Activated CD8-positive, alpha-beta T cell treated with anti-CD3 and anti-CD28 coated beads, Interleukin-2, amount 10 ng/mL, durations not matched to agents 7 days and 5 days (primary cell): ENCODE measurements at regions not wholly inside any gene's neighbourhood (a gene's known extent, or its start where the extent isn't known, plus 50 kb on each side); places are given as distances from the start of the nearest gene placed in this dataset.
"Not testable (repeated sequence)": the region's sequence is repeated elsewhere in the genome, so short reads cannot be mapped to it uniquely, and the experiment has no call there.

Source experiments
- ATAC-seq: fragments of 150-1000 bp; cut with Tn5 transposase; one replicate; pipeline ENCODE4 v1.10.0; 2021; ENCODE audit warnings: moderate library complexity
- CTCF ChIA-PET: fragments of 350-600 bp; sonication (Branson Sonifier 250); formaldehyde crosslinking; loops from one replicate; lab custom pipeline; 2021; ENCODE audit warnings: antibody characterized with exemption; lab: Charles Lee
- POLR2A ChIA-PET: fragments of 350-600 bp; sonication (Branson Sonifier 250); formaldehyde crosslinking; loops from one replicate; lab custom pipeline; 2021; ENCODE audit warnings: antibody characterized with exemption; lab: Charles Lee
- DNase-seq: peaks from one replicate; pipeline ENCODE4 v3.0.0-alpha.2; 2020
- H3K27ac Mint-ChIP-seq: one replicate; pipeline ENCODE4 v1.8.0; 2021; ENCODE audit warnings: mild to moderate bottlenecking, mixed read lengths
- H3K27me3 Mint-ChIP-seq: one replicate; pipeline ENCODE4 v1.8.0; 2021; ENCODE audit warnings: low read depth, mixed read lengths
- H3K36me3 Mint-ChIP-seq: one replicate; pipeline ENCODE4 v1.8.0; 2021; ENCODE audit warnings: low read depth, mixed read lengths
- H3K4me1 Mint-ChIP-seq: one replicate; pipeline ENCODE4 v1.8.0; 2021; ENCODE audit warnings: low read depth, mixed read lengths
- H3K4me3 Mint-ChIP-seq: one replicate; pipeline ENCODE4 v1.8.0; 2021; ENCODE audit warnings: mild to moderate bottlenecking, mixed read lengths
- H3K9me3 Mint-ChIP-seq: one replicate; pipeline ENCODE4 v1.8.0; 2022; ENCODE audit warnings: mixed read lengths; ENCODE audit not compliant: insufficient read depth

GRCh38 chr10:9311702-9312499 lies 1257.4 kb downstream of the GATA3 start:
- H3K27me3 Mint-ChIP-seq: peaks cover 23% of the 10 kb centered on the region
- no peak overlapping the region for H3K4me3 Mint-ChIP-seq
- ATAC-seq: no peak
- CTCF ChIA-PET: interaction anchor here (1.0 kb wide), 1 partner anchor 20 kb away, joined by 3 read pairs; no protein-coding TSS in a partner anchor
- H3K36me3 Mint-ChIP-seq: no peaks in the 10 kb centered on the region
- H3K9me3 Mint-ChIP-seq: no peaks in the 10 kb centered on the region
- POLR2A ChIA-PET: no interaction called here
- no peaks in the 10 kb centered on the region for H3K4me1 Mint-ChIP-seq
- no peak overlapping the region for H3K27ac Mint-ChIP-seq
- no peak for DNase-seq

- ChIA-PET CTCF (no interaction called here), POLR2A (no interaction called here)
- no peak for DNase-seq
- Mint-ChIP-seq H3K4me1 (no peaks in the 10 kb centered on the region), H3K9me3 (no peaks in the 10 kb centered on the region), H3K4me3 (no peak overlapping the region), H3K27me3 (peaks cover 23% of the 10 kb centered on the region), H3K27ac (no peak overlapping the region), H3K36me3 (no peaks in the 10 kb centered on the region)
- ATAC-seq: no peak
These were observed 1260.8 kb downstream of the GATA3 start for GRCh38 chr10:9315292-9315691.

GRCh38 chr10:9331583-9332008 lies 1277.1 kb downstream of the GATA3 start:
- Mint-ChIP-seq H3K4me3 (no peak overlapping the region), H3K27ac (no peak overlapping the region), H3K27me3 (peaks cover 21% of the 10 kb centered on the region), H3K4me1 (no peaks in the 10 kb centered on the region), H3K36me3 (no peaks in the 10 kb centered on the region), H3K9me3 (no peaks in the 10 kb centered on the region)
- DNase-seq (no peak), ATAC-seq (no peak)
- ChIA-PET CTCF (interaction anchor here (1.4 to 1.7 kb wide), 2 partner anchors 9 to 19 kb away, joined by 3 to 6 read pairs; no protein-coding TSS in a partner anchor), POLR2A (no interaction called here)

GRCh38 chr10:9334270-9334669 lies 1279.8 kb downstream of the GATA3 start:
- ChIA-PET POLR2A (no interaction called here), CTCF (no interaction called here)
- no peaks in the 10 kb centered on the region for H3K36me3 Mint-ChIP-seq
- no peak for ATAC-seq
- H3K27ac Mint-ChIP-seq: no peak overlapping the region
- H3K4me3 Mint-ChIP-seq: no peak overlapping the region
- H3K27me3 Mint-ChIP-seq: peaks cover 9% of the 10 kb centered on the region
- no peak for DNase-seq
- H3K4me1 Mint-ChIP-seq: no peaks in the 10 kb centered on the region
- H3K9me3 Mint-ChIP-seq: no peaks in the 10 kb centered on the region

GRCh38 chr10:9339716-9340115 lies 1285.2 kb downstream of the GATA3 start:
- H3K4me3 Mint-ChIP-seq: no peak overlapping the region
- CTCF ChIA-PET: no interaction called here

GRCh38 chr10:9342885-9343570 lies 1288.5 kb downstream of the GATA3 start:
- POLR2A ChIA-PET: interaction anchor here (0.5 kb wide), 1 partner anchor 238 kb away, joined by 3 read pairs; no protein-coding TSS in a partner anchor
- CTCF ChIA-PET: interaction anchor here (0.9 to 1.2 kb wide), 3 partner anchors 49 to 339 kb away, joined by 3 to 4 read pairs (median 3); no protein-coding TSS in a partner anchor
- no peaks in the 10 kb centered on the region for H3K36me3 Mint-ChIP-seq
- no peak for ATAC-seq
- no peaks in the 10 kb centered on the region for H3K9me3 Mint-ChIP-seq
- H3K4me3 Mint-ChIP-seq: no peak overlapping the region
- H3K27me3 Mint-ChIP-seq: peaks cover 6% of the 10 kb centered on the region
- H3K27ac Mint-ChIP-seq: no peak overlapping the region
- no peak for DNase-seq
- H3K4me1 Mint-ChIP-seq: no peaks in the 10 kb centered on the region

More at GRCh38 chr10:9339716-9340115, 1285.2 kb downstream of the GATA3 start:
- Mint-ChIP-seq H3K27ac (no peak overlapping the region), H3K36me3 (no peaks in the 10 kb centered on the region), H3K9me3 (no peaks in the 10 kb centered on the region), H3K27me3 (peaks cover 6% of the 10 kb centered on the region), H3K4me1 (no peaks in the 10 kb centered on the region)
- DNase-seq: no peak
- POLR2A ChIA-PET: no interaction called here
- ATAC-seq: no peak

- H3K36me3 Mint-ChIP-seq, POLR2A ChIA-PET, ATAC-seq, H3K4me1 Mint-ChIP-seq, H3K9me3 Mint-ChIP-seq, CTCF ChIA-PET, H3K27me3 Mint-ChIP-seq, DNase-seq, H3K27ac Mint-ChIP-seq, H3K4me3 Mint-ChIP-seq: not testable (repeated sequence)
These were observed 1293.4 kb downstream of the GATA3 start for GRCh38 chr10:9347933-9348332.

- peaks cover 2% of the 10 kb centered on the region for H3K4me1 Mint-ChIP-seq
- ChIA-PET POLR2A (no interaction called here), CTCF (no interaction called here)
- H3K4me3 Mint-ChIP-seq: no peak overlapping the region
- DNase-seq (no peak), ATAC-seq (no peak)
- H3K27ac Mint-ChIP-seq: no peak overlapping the region
- H3K9me3 Mint-ChIP-seq: no peaks in the 10 kb centered on the region
- H3K27me3 Mint-ChIP-seq: no peaks in the 10 kb centered on the region
- H3K36me3 Mint-ChIP-seq: no peaks in the 10 kb centered on the region
These were observed 1303.0 kb downstream of the GATA3 start for GRCh38 chr10:9357471-9357870.

- H3K4me3 Mint-ChIP-seq: no peak overlapping the region
- DNase-seq (no peak), ATAC-seq (no peak)
- no peaks in the 10 kb centered on the region for H3K27me3 Mint-ChIP-seq
- ChIA-PET POLR2A (no interaction called here), CTCF (no interaction called here)
- H3K4me1 Mint-ChIP-seq: peaks cover 11% of the 10 kb centered on the region
- no peaks in the 10 kb centered on the region for H3K36me3 Mint-ChIP-seq
- H3K27ac Mint-ChIP-seq: no peak overlapping the region
- no peaks in the 10 kb centered on the region for H3K9me3 Mint-ChIP-seq
These were observed 1308.2 kb downstream of the GATA3 start for GRCh38 chr10:9362721-9363120.

GRCh38 chr10:9379183-9379582 lies 1324.7 kb downstream of the GATA3 start:
- POLR2A ChIA-PET: no interaction called here

GRCh38 chr10:9381733-9382532 lies 1327.4 kb downstream of the GATA3 start:
- no peak overlapping the region for H3K27ac Mint-ChIP-seq
- no peak overlapping the region for H3K4me3 Mint-ChIP-seq
- no peaks in the 10 kb centered on the region for H3K9me3 Mint-ChIP-seq
- peaks cover 2% of the 10 kb centered on the region for H3K27me3 Mint-ChIP-seq
- ATAC-seq (no peak), DNase-seq (no peak)
- no peaks in the 10 kb centered on the region for H3K4me1 Mint-ChIP-seq
- POLR2A ChIA-PET: no interaction called here
- H3K36me3 Mint-ChIP-seq: no peaks in the 10 kb centered on the region
- CTCF ChIA-PET: no interaction called here

More at GRCh38 chr10:9379183-9379582, 1324.7 kb downstream of the GATA3 start:
- no peak for ATAC-seq
- no peak for DNase-seq
- H3K4me1 Mint-ChIP-seq: no peaks in the 10 kb centered on the region
- H3K9me3 Mint-ChIP-seq: no peaks in the 10 kb centered on the region
- H3K27ac Mint-ChIP-seq: no peak overlapping the region
- H3K27me3 Mint-ChIP-seq: peaks cover 2% of the 10 kb centered on the region
- CTCF ChIA-PET: no interaction called here
- no peaks in the 10 kb centered on the region for H3K36me3 Mint-ChIP-seq
- H3K4me3 Mint-ChIP-seq: no peak overlapping the region
